Esophagus muscularis mucosa (tissue), 4 donors: ENCODE measurements at regions not wholly inside any gene's neighbourhood (a gene's known extent, or its start where the extent isn't known, plus 50 kb on each side); places are given as distances from the start of the nearest gene placed in this dataset.
"Not testable (repeated sequence)": the region's sequence is repeated elsewhere in the genome, so short reads cannot be mapped to it uniquely, and the experiment has no call there.

Experiments used
- EP300 ChIP-seq: sonication (generic); formaldehyde crosslinking; IDR thresholded peaks from one replicate; pipeline ENCODE4 v1.6.1; 2017; ENCODE audit warnings: antibody characterized with exemption
- POLR2A ChIP-seq: fragments of 450-650 bp; IDR thresholded peaks from one replicate; pipeline ENCODE4 v1.6.1; 2017; ENCODE audit warnings: antibody characterized with exemption, moderate library complexity, mild to moderate bottlenecking, low read depth
- POLR2AphosphoS5 ChIP-seq, 2 donors: sonication (generic); formaldehyde crosslinking; IDR thresholded peaks; one replicate each; pipeline ENCODE4 v1.6.1; 2017; ENCODE audit warnings: antibody characterized with exemption in 2 of 2
- TF ChIP-seq, protein P1 (sequence below), 3 experiments: fragments of 200-600 bp in 2 of 3; fragments of 450-650 bp in 1 of 3; sonication (generic) in 2 of 3; IDR thresholded peaks; one replicate each; pipeline ENCODE4 v1.5.1; 2017 to 2019; ENCODE audit warnings: antibody characterized with exemption in 3 of 3, mild to moderate bottlenecking in 2 of 3, moderate library complexity in 1 of 3

DNA sequence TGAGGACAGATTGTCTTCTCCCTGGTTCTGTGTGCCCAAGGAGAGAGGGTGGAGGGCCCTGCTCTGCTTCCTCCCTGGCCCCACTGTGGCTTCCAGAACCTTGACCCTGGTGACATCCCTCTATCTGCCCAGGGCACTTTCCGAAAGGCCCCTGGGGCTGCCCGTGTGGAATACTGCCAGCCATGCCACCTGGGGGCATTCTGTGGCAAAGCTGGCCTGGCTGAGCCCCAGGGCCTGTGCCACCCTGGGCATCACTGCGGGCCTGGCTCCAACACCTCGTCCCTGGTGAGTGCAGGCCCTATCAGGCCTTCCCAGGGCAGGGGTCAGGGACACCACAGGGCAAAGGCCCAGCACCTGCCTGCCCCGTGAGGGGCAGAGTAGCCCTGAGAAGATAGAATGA lies 123.7 kb upstream of the MTLN start:
- TF ChIP-seq EP300; POLR2AphosphoS5 (IDR thresholded peaks at IDR 0.05); POLR2A: not testable (repeated sequence)
- TF ChIP-seq, protein P1, sequence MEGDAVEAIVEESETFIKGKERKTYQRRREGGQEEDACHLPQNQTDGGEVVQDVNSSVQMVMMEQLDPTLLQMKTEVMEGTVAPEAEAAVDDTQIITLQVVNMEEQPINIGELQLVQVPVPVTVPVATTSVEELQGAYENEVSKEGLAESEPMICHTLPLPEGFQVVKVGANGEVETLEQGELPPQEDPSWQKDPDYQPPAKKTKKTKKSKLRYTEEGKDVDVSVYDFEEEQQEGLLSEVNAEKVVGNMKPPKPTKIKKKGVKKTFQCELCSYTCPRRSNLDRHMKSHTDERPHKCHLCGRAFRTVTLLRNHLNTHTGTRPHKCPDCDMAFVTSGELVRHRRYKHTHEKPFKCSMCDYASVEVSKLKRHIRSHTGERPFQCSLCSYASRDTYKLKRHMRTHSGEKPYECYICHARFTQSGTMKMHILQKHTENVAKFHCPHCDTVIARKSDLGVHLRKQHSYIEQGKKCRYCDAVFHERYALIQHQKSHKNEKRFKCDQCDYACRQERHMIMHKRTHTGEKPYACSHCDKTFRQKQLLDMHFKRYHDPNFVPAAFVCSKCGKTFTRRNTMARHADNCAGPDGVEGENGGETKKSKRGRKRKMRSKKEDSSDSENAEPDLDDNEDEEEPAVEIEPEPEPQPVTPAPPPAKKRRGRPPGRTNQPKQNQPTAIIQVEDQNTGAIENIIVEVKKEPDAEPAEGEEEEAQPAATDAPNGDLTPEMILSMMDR (IDR thresholded peaks at IDR 0.05): not testable (repeated sequence)
